ENCODE measurements at regions not wholly inside any gene's neighbourhood (a gene's known extent, or its start where the extent isn't known, plus 50 kb on each side); places are given as distances from the start of the nearest gene placed in this dataset.

GRCh38 chr12:105803292-105803691 lies 335.5 kb downstream of the NUAK1 start:
- no peak for DNase-seq (ENCODE audit: low read depth, low spot score)

GRCh38 chr12:105804591-105805265 lies 334.0 kb downstream of the NUAK1 start:
- no peak for DNase-seq (ENCODE audit: low read depth, low spot score)

- DNase-seq (ENCODE audit: low read depth, low spot score): no peak
These were observed 332.9 kb downstream of the NUAK1 start for GRCh38 chr12:105805730-105806399.

GRCh38 chr12:105806400-105806770 lies 332.4 kb downstream of the NUAK1 start:
- DNase-seq (ENCODE audit: low read depth, low spot score): no peak

- no peak for DNase-seq (ENCODE audit: low read depth, low spot score)
These were observed 326.4 kb downstream of the NUAK1 start for GRCh38 chr12:105812366-105812765.

- DNase-seq (ENCODE audit: low read depth, low spot score): no peak
These were observed 325.6 kb downstream of the NUAK1 start for GRCh38 chr12:105813201-105813600.

GRCh38 chr12:105814283-105814682 lies 324.5 kb downstream of the NUAK1 start:
- DNase-seq (ENCODE audit: low read depth, low spot score): no peak

GRCh38 chr12:105819549-105819948 lies 319.2 kb downstream of the NUAK1 start:
- DNase-seq (ENCODE audit: low read depth, low spot score): no peak

GRCh38 chr12:105820429-105821125 lies 318.2 kb downstream of the NUAK1 start:
- DNase-seq (ENCODE audit: low read depth, low spot score): no peak

GRCh38 chr12:105822131-105823105 lies 316.3 kb downstream of the NUAK1 start:
- DNase-seq (ENCODE audit: low read depth, low spot score): no peak

GRCh38 chr12:105823810-105824209 lies 314.9 kb downstream of the NUAK1 start:
- no peak for DNase-seq (ENCODE audit: low read depth, low spot score)

GRCh38 chr12:105825141-105825540 lies 313.6 kb downstream of the NUAK1 start:
- DNase-seq (ENCODE audit: low read depth, low spot score): no peak

GRCh38 chr12:105831372-105831771 lies 307.4 kb downstream of the NUAK1 start:
- no peak for DNase-seq (ENCODE audit: low read depth, low spot score)

GRCh38 chr12:105832021-105832420 lies 306.7 kb downstream of the NUAK1 start:
- no peak for DNase-seq (ENCODE audit: low read depth, low spot score)

GRCh38 chr12:105832806-105833205 lies 305.9 kb downstream of the NUAK1 start:
- no peak for DNase-seq (ENCODE audit: low read depth, low spot score)

GRCh38 chr12:105834496-105834895 lies 304.3 kb downstream of the NUAK1 start:
- no peak for DNase-seq (ENCODE audit: low read depth, low spot score)

GRCh38 chr12:105835580-105836241 lies 303.0 kb downstream of the NUAK1 start:
- DNase-seq (ENCODE audit: low read depth, low spot score): no peak

- no peak for DNase-seq (ENCODE audit: low read depth, low spot score)
These were observed 302.5 kb downstream of the NUAK1 start for GRCh38 chr12:105836242-105836622.

- no peak for DNase-seq (ENCODE audit: low read depth, low spot score)
These were observed 299.1 kb downstream of the NUAK1 start for GRCh38 chr12:105839629-105840127.

GRCh38 chr12:105840384-105840783 lies 298.4 kb downstream of the NUAK1 start:
- no peak for DNase-seq (ENCODE audit: low read depth, low spot score)

- no peak for DNase-seq (ENCODE audit: low read depth, low spot score)
These were observed 296.9 kb downstream of the NUAK1 start for GRCh38 chr12:105841840-105842239.
